Choroid plexus epithelial cell (primary cell): ENCODE measurements at regions not wholly inside any gene's neighbourhood (a gene's known extent, or its start where the extent isn't known, plus 50 kb on each side); places are given as distances from the start of the nearest gene placed in this dataset.

ENCODE experiments used
- DNase-seq: peaks from one replicate; pipeline ENCODE4 v3.0.0-alpha.2; 2010; ENCODE audit warnings: low read depth
- H3K4me3 ChIP-seq: 2 replicates; pipeline ENCODE4 v1.5.1; 2011; ENCODE audit warnings: low read depth, mild to moderate bottlenecking, control low read depth, low read length, moderate library complexity
- TF ChIP-seq, protein P1 (sequence below): conservative IDR thresholded peaks from 2 replicates; pipeline ENCODE4 v1.5.1; 2011; ENCODE audit warnings: low read depth, mild to moderate bottlenecking, control low read depth, inconsistent platforms, low read length, moderate library complexity

DNA sequence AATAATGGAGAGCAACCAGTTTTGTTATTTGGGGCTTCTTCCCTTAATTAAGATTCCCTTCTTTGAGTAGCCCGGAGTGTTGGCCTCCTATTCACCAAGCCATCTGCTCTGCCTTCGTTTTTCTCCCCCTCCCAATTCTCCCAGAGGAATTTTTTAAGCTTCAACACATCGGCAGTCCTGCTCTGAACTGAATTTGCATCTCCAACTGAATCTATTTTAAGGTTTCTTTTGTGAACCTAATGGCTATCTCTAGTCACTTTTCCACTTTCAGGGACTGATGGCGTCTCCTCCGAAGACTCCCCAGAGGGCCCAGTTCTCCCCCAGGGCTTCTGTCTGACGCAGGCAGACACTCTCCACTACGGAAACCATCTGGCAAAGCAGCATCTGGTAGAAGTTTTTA lies 280.2 kb downstream of the ADGRA3 start:
- TF ChIP-seq, protein P1, sequence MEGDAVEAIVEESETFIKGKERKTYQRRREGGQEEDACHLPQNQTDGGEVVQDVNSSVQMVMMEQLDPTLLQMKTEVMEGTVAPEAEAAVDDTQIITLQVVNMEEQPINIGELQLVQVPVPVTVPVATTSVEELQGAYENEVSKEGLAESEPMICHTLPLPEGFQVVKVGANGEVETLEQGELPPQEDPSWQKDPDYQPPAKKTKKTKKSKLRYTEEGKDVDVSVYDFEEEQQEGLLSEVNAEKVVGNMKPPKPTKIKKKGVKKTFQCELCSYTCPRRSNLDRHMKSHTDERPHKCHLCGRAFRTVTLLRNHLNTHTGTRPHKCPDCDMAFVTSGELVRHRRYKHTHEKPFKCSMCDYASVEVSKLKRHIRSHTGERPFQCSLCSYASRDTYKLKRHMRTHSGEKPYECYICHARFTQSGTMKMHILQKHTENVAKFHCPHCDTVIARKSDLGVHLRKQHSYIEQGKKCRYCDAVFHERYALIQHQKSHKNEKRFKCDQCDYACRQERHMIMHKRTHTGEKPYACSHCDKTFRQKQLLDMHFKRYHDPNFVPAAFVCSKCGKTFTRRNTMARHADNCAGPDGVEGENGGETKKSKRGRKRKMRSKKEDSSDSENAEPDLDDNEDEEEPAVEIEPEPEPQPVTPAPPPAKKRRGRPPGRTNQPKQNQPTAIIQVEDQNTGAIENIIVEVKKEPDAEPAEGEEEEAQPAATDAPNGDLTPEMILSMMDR, result no peak
- no peak for DNase-seq
- no peak overlapping the region for H3K4me3 ChIP-seq

DNA sequence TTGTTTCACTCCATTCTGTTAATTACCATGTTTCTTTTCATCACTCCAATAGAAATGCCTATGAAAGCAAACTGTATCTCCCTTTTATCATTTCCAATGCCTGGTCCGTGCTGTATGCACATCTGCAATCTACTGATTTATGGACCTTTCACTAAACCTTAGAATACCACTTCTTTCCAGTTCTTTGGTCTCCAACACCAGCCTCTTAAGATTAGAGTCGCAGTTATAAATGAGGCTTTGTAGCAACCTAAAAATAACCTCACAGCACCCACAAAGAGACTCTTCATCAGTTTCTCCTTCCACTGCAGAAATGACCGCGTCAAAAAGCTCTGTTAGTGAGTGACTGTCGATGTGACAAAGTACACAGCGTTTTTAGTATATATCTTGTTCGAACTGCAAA lies 282.6 kb downstream of the ADGRA3 start:
- no peak overlapping the region for H3K4me3 ChIP-seq
- TF ChIP-seq, protein P1, result no peak
- no peak for DNase-seq

DNA sequence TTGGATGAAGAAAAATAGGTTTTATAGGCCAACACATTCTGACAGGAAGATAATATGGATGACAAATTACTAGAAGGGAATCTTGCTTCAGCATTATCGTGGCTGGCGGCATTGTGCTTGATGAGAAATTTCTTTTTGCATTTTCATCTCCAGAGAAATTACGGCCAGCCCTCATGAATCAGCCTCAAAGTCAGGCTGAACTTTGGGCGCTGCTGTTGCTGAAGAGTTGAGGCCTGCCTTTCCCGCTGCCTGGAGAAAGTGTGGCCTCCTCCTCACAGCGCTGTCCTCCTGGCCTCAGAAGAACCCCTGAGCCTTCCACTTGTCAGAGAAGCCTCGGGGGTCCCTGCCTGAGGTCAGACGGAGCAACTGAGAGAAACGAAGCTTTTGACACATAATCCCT lies 272.4 kb upstream of the KCNIP4 start:
- DNase-seq, result no peak
- TF ChIP-seq, protein P1, result no peak
- H3K4me3 ChIP-seq, result no peak overlapping the region

DNA sequence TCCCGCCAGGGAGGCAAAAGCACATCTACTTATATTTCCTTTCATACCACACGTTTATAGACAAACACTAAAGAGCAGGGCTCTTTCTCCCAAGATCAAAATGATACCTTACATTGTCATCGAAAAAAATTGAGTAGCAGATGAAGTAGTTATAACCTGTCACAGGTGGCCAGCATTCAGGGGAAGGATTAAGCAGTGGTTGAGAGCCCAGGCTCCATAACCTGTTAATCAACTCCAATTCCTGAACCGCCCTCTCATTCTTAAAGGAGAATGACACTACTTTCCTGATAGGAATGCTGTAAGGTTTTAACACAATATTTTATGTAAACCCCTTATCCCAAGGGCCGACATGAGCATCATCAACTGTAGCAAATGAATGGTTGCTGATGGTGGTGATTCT lies 268.9 kb upstream of the KCNIP4 start:
- no peak for DNase-seq
- TF ChIP-seq, protein P1, result no peak
- H3K4me3 ChIP-seq, result no peak overlapping the region

DNA sequence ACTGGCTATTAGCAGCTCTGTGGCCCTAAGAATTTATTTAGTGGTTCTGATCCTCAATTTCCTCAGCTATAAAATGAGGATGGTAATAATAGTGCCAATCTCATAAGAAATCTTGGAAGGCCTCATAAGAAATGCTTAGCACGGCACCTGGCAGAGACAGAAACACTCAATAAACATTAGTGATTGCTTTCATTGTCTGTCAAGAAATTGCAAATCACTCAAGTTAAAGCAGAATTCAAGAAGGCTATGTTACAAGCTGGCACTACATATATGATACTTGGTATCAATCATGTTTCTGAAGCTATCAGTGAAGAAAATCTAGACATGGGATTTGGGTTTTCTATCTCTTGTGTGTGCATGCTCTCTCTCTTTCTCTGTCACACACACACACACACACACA lies 267.7 kb upstream of the KCNIP4 start:
- TF ChIP-seq, protein P1, result no peak
- no peak overlapping the region for H3K4me3 ChIP-seq
- DNase-seq, result no peak

DNA sequence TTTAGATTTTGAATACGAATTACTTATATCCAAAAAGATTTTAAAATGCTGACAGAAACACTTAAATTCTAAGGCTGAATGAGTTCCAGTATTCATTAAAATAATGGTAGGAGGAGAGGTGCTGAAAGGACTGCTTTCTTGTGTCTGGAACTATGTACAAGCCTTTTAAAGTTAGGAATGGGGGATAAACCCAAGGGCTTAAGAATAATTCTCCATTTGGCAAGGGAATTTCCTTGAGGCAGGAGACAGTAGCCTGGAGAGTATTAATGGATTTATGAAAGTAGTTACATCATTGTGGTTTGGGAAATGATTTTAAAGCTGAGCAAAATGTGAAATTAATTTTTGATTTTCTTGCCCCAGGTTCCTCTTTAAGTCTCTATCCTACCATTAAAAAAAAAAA lies 266.5 kb upstream of the KCNIP4 start:
- DNase-seq, result no peak
- no peak overlapping the region for H3K4me3 ChIP-seq
- TF ChIP-seq, protein P1, result no peak

DNA sequence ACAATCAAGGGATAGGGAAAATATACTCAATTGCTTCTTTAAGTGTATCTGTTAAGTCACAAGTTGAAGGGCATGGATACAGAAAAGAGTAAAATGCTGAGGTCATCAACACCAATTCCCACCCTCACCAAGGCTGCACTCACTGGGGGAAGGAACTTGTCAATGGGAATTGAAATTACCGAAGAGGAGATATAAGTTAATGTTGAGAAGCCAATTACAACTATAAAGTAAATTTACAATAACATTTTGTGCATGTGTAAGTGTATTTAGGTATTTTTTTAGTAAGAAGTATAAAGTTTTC lies 255.1 kb upstream of the KCNIP4 start:
- DNase-seq, result no peak
- H3K4me3 ChIP-seq, result no peak overlapping the region
- TF ChIP-seq, protein P1, result no peak
